NCI-H1436 (cell line): ENCODE measurements at regions not wholly inside any gene's neighbourhood (a gene's known extent, or its start where the extent isn't known, plus 50 kb on each side); places are given as distances from the start of the nearest gene placed in this dataset.

Experiments
- DNase-seq: peaks from one replicate; lab custom pipeline; 2025; lab: John Stamatoyannopoulos, UW

DNA sequence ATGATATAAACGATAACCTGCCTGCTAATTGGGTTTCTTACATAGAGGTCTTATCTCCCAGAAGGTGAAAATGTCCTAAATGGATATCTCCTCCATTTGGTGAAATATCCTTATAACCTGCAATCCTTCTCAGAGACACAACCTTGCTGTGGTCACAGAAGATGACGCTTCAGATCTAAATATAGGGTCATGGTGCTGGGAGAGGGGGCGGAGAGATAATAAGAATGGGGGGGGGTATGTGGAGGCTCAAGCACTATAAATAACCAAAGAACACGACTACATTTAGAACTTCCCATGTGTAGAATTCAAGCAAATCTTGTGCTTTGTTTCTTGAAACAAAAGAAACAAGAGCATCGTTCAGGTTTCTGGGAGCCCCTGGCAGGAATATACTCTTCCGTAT lies 260.6 kb upstream of the ESRRG start:
- no peak for DNase-seq

DNA sequence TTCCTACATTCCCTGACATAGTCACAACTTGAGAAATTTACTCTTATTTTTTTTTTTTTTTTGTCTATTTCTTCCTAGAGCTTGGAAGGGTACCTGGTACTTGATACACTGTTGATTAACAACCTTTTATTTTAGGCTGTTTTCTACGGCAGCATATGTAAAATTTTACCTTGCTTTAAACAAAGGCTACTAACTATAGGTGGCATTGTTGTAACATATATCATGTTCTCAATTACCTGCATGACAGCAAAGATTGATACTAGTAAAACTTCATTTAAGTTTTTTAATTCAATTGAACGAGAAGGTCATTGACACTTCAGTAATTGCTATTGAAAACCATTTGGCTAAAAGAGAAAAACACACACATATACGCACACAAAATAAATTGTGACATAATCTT lies 238.3 kb upstream of the ESRRG start:
- DNase-seq = no peak

DNA sequence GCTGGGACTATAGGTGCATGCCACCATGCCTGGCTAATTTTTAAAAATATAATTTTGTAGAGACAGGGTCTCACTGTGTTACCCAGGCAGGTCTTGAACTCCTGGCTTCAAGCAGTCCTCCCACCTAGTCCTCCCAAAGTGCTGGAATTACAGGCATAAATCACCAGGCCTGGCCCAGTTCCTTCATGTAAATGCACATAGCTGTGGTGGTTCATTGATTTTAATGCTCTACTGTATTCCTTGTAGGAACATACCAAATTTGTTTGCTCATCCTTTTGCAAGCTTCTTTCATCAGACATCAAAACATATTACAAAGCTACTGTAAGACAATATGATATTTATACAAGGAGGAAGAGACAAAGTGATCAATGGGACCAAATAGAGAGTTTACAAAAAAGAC lies 237.5 kb upstream of the ESRRG start:
- DNase-seq = no peak

DNA sequence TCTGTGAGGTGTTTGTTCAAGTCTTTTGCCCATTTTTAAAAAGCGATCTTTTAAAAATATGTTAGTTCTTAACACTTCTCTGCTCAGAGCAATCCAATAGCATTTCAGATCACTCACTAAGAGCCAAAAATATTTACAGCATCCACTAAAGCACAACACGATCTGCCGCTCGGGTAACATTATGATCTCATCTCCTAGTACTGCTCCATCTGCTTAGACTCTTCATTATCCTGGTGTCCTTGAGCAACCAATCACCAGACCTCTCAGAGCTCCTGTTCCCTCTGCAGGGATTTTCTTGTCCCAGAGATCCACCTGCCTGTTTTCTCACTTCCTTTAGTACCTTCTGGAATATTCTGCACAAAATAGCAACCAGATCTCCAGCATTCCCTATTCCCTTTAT lies 235.3 kb upstream of the ESRRG start:
- no peak for DNase-seq

- no peak for DNase-seq
Observed at GRCh38 chr1:216953495-216953894, 230.3 kb upstream of the ESRRG start.

DNA sequence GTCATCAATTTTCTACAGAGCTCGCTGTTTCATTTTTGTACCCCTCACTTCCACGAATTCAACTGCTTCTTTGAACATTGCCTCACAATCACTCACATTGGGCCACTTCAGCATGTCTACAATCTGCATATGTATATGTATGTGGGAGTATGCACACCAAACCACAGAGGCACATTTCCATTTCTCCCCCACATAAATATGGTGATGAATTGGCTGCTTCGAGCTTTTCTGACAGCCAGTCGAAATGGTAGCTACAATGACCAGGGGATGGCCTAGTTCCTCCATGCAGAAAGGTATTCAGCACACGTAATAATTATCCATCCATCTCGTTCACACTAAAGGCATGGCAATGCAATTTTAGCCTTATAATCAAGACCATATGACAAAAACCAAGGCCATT lies 229.6 kb upstream of the ESRRG start:
- DNase-seq = no peak

- DNase-seq = no peak
Observed at GRCh38 chr1:216945538-216946080, 222.4 kb upstream of the ESRRG start.

- no peak for DNase-seq
Observed at GRCh38 chr1:216944864-216945510, 221.8 kb upstream of the ESRRG start.

- DNase-seq = no peak
Observed at GRCh38 chr1:216937491-216937890, 214.3 kb upstream of the ESRRG start.

DNA sequence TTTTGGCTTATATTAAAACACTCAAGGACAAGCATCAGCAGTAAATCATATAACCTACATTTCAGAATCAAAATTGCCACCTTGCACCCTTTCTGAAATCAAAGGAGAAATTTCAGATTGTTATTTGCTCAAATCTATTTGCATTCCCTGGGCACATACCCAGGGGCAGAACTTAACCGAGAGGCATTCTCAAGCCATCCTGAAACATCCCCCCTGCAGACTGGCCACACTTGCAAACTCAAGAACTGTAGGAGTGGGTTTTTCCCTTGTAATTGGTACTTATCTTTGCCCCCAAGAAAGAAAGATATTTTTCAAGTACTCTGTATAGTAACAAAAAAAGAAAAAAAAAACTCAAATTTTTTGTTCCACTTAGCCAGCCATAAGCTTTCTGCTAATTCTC lies 213.6 kb upstream of the ESRRG start:
- no peak for DNase-seq

- no peak for DNase-seq
Observed at GRCh38 chr1:216935901-216936300, 212.7 kb upstream of the ESRRG start.

GRCh38 chr1:216932424-216932823 lies 209.2 kb upstream of the ESRRG start:
- DNase-seq = no peak

DNA sequence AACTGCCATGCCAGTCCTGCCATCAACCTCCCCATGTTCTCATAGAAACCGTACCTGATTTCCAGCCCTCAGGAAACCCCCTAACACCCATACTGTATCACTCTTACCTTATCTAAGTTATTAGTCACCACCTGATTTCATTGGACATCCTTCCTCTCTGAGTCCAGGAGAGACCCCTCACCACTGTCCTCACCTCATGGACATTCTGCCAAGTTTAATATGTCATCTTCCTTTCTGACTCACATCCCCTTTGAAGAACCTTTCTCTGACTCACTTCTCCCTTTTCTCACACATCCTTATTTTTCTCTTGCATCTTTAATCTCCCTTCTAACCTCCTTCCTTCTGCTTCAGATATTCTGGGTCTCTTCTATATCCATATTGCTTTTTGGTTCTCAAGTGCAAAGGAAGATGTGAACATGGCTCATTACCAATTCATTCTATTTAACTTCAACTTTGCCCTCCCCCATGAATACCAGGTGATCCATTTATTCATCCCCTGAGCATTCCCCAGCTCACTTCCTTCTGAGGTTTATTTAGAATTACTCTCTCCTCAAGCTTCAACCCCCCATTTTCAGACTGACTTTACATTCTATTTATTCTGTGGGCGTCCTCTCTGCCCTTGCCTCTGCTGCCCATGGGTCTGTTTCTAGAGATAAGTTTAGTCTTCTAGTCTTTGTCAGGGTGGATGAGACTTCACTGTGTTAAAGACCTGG lies 206.8 kb upstream of the ESRRG start:
- no peak for DNase-seq

DNA sequence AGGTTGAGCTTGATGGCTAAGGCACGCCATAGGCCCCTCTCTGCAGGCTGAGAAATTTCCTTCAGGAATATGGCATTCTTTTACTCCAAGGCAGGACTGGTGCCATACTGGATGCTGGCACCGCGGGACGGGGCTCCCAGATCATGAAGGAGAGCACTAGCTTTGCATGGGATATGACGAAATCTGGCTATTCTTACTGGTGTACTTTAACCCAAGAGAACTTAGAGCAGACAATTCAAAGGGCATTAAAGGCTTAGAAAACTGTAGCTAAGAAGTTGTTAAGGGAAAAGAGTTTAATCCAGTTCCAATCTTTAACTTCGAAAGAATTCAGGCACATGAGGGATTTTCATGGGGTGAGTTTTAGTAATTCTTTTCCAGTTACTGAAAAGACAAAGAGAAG lies 204.4 kb upstream of the ESRRG start:
- DNase-seq = no peak

- no peak for DNase-seq
Observed at GRCh38 chr1:216926720-216927510, 203.7 kb upstream of the ESRRG start.

- DNase-seq = no peak
Observed at GRCh38 chr1:216925962-216926625, 202.9 kb upstream of the ESRRG start.

GRCh38 chr1:216924732-216925131 lies 201.5 kb upstream of the ESRRG start:
- DNase-seq = no peak

GRCh38 chr1:216923601-216924000 lies 200.4 kb upstream of the ESRRG start:
- DNase-seq = no peak

DNA sequence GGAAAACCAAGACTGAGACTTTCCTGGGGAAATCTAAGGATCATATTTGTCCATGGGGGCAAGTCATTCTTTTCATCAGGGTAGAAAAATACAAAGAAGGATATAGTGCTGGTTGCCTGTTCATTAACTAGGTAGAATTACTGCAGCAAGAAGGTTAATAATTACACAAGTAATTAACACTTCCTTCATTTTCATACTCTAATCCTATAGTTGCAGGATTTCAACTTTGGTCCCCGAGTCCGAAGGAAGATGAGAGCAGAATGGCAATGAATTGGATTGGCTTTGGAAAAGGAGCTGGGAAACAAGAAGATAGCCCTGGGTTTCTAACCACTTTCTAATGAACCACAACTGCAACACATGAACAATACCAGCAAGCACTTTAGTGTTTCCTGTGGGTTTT lies 199.2 kb upstream of the ESRRG start:
- no peak for DNase-seq

- DNase-seq = no peak
Observed at GRCh38 chr1:216921866-216922265, 198.6 kb upstream of the ESRRG start.

GRCh38 chr1:216919060-216919970 lies 196.1 kb upstream of the ESRRG start:
- no peak for DNase-seq
